Glutamatergic neuron (in vitro differentiated cells): ENCODE measurements at regions not wholly inside any gene's neighbourhood (a gene's known extent, or its start where the extent isn't known, plus 50 kb on each side); places are given as distances from the start of the nearest gene placed in this dataset.

Experiments used
- DNase-seq: peaks from one replicate; pipeline ENCODE4 v3.0.0; 2022
- H3K27ac Mint-ChIP-seq: one replicate; pipeline ENCODE4 v1.8.0; 2020; ENCODE audit warnings: mild to moderate bottlenecking, mixed read lengths, inconsistent platforms; ENCODE audit not compliant: unreplicated experiment
- H3K27me3 Mint-ChIP-seq: one replicate; pipeline ENCODE4 v1.8.0; 2020; ENCODE audit warnings: mild to moderate bottlenecking, moderate library complexity, mixed read lengths, inconsistent platforms; ENCODE audit not compliant: unreplicated experiment
- H3K36me3 Mint-ChIP-seq: one replicate; pipeline ENCODE4 v1.8.0; 2020; ENCODE audit warnings: mild to moderate bottlenecking, mixed read lengths, inconsistent platforms; ENCODE audit not compliant: unreplicated experiment
- H3K4me1 Mint-ChIP-seq: one replicate; pipeline ENCODE4 v1.8.0; 2020; ENCODE audit warnings: mild to moderate bottlenecking, low read depth, mixed read lengths, inconsistent platforms; ENCODE audit not compliant: unreplicated experiment
- H3K4me3 Mint-ChIP-seq: one replicate; pipeline ENCODE4 v1.8.0; 2020; ENCODE audit warnings: mild to moderate bottlenecking, mixed read lengths, inconsistent platforms; ENCODE audit not compliant: unreplicated experiment
- H3K9me3 Mint-ChIP-seq: one replicate; pipeline ENCODE4 v1.8.0; 2020; ENCODE audit warnings: mild to moderate bottlenecking, moderate library complexity, mixed read lengths, inconsistent platforms; ENCODE audit not compliant: unreplicated experiment
- TF ChIP-seq, protein P1 (sequence below): fragments of 200-600 bp; sonication (generic); IDR thresholded peaks from one replicate; pipeline ENCODE4 v1.5.0; 2021; ENCODE audit not compliant: partially characterized antibody, unreplicated experiment

DNA sequence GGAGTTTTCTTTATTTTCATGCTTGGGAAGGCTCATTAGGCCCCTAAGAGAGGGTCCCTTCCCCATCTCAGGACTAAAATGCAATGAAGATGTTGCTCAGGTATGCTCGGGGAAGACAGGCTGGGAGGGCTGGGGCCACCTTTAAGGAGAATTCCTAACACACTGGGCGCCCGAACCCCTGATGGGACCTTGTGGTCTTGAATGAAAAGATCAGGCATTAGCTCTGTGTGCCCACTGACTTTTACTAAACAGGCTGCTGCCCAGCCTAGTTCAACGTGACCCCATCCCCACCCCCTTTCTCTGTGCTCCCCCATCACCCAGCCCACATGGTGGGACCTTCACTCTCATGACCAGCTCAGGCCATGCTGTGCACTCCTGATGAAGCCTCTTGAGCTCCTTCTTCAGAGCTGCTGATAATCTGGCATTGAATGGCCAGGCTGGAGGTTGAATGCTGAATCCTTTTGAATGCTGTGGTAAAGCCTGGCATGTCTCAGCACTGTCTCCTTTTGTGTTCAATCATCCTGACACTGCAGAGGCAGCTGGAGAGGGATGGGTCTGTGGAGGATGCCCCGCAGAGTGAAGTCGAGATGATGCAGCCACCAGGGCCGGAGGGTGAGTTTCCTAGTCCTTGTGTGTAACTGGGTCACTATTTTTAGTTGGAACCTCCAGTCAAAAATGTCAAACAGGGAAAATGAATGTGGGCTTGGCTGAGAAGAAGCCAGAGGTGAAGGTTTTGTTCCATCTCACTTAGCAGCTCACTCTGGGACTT, 209.1 kb downstream of the UQCRFS1 start:
- peaks cover 8% of the 10 kb centered on the region for H3K27me3 Mint-ChIP-seq
- no peaks in the 10 kb centered on the region for H3K4me1 Mint-ChIP-seq
- TF ChIP-seq, protein P1, sequence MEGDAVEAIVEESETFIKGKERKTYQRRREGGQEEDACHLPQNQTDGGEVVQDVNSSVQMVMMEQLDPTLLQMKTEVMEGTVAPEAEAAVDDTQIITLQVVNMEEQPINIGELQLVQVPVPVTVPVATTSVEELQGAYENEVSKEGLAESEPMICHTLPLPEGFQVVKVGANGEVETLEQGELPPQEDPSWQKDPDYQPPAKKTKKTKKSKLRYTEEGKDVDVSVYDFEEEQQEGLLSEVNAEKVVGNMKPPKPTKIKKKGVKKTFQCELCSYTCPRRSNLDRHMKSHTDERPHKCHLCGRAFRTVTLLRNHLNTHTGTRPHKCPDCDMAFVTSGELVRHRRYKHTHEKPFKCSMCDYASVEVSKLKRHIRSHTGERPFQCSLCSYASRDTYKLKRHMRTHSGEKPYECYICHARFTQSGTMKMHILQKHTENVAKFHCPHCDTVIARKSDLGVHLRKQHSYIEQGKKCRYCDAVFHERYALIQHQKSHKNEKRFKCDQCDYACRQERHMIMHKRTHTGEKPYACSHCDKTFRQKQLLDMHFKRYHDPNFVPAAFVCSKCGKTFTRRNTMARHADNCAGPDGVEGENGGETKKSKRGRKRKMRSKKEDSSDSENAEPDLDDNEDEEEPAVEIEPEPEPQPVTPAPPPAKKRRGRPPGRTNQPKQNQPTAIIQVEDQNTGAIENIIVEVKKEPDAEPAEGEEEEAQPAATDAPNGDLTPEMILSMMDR, result no peak
- H3K4me3 Mint-ChIP-seq, result no peak overlapping the region
- H3K9me3 Mint-ChIP-seq, result no peaks in the 10 kb centered on the region
- DNase-seq, result no peak
- no peaks in the 10 kb centered on the region for H3K36me3 Mint-ChIP-seq
- no peak overlapping the region for H3K27ac Mint-ChIP-seq

DNA sequence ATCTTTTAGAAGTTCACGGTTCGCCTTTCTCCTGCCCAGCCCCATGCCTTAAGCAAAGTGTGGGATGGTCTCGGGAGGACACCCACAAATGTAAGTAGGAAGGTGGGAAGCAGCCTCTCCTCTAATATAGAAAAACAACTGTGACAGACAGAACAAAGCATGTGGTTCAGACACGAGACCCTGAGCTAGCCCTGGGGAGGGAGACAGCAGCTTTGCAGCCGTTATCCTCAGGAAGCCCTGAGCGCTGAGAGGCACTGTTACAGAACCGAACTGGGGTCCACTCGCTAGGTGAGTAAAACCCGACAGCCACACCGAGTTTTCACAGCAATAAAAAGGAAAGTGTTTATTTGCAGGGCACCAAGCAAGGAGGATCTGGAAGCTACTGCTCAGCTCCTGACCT, 210.6 kb downstream of the UQCRFS1 start:
- H3K27me3 Mint-ChIP-seq, result peaks cover 6% of the 10 kb centered on the region
- H3K27ac Mint-ChIP-seq, result no peak overlapping the region
- H3K4me1 Mint-ChIP-seq, result no peaks in the 10 kb centered on the region
- H3K9me3 Mint-ChIP-seq, result peaks cover 2% of the 10 kb centered on the region
- no peak for DNase-seq
- TF ChIP-seq, protein P1, result no peak
- H3K4me3 Mint-ChIP-seq, result no peak overlapping the region
- no peaks in the 10 kb centered on the region for H3K36me3 Mint-ChIP-seq

DNA sequence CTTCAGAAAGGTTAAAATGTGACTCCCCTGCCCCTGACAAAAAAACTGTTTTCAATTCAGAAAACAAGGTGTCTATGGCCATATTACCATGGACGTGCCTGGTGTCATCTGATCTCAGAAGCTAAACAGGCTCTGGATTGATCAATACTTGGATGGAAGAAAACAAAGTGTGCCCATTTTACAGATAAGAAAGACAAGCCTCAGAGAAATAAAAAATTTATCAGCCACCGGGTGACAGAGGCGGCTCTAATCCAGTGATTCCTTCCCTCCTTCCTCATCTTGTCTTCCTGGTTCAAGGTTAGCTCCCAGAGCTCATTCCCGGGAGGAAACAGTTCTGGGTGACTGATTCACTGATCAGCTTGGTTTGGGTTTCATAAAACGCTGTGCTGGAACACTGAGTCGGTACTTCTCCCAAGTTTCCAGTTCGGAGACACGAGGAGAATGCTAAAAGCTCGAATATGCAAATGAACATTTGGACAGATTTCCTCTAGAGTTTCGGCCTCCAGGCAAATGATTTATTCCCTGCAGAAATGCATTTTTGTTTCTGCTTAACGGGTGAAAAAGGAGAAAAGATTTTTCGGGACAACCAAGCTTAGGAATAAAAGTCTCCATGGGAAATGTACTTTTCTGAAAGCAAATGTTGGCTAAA, 211.2 kb downstream of the UQCRFS1 start:
- TF ChIP-seq, protein P1, result no peak
- Mint-ChIP-seq H3K27ac (no peak overlapping the region), H3K27me3 (peaks cover 7% of the 10 kb centered on the region), H3K9me3 (peaks cover 3% of the 10 kb centered on the region), H3K4me1 (no peaks in the 10 kb centered on the region), H3K4me3 (no peak overlapping the region), H3K36me3 (no peaks in the 10 kb centered on the region)
- DNase-seq, result no peak

DNA sequence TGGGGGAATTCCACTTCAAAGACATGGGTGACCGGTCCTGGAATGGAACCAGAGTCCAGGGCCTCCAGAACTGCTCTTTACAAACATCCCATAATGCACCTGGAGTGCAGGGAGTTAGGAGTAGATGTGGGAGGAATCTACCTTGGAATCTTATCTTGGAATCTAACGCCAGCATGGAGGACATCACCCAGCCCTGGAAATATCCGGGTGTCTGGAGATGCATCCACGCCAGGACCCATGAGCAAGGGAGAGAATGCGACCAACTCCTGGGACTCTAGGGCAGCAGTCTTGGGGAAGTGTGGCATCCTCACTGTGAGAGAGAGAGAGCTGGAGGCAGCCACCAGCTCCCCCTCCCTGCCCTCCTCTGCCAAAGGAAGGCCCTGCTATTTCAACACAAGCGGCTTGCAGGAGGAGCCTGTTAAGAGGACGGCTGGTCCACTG, 211.8 kb downstream of the UQCRFS1 start:
- TF ChIP-seq, protein P1, result no peak
- peaks cover 3% of the 10 kb centered on the region for H3K9me3 Mint-ChIP-seq
- H3K4me1 Mint-ChIP-seq, result no peaks in the 10 kb centered on the region
- no peak overlapping the region for H3K4me3 Mint-ChIP-seq
- no peak for DNase-seq
- H3K36me3 Mint-ChIP-seq, result no peaks in the 10 kb centered on the region
- peaks cover 9% of the 10 kb centered on the region for H3K27me3 Mint-ChIP-seq
- H3K27ac Mint-ChIP-seq, result no peak overlapping the region
